IPS DF 6.9 (cell line): ENCODE measurements at regions not wholly inside any gene's neighbourhood (a gene's known extent, or its start where the extent isn't known, plus 50 kb on each side); places are given as distances from the start of the nearest gene placed in this dataset.
"Not testable (repeated sequence)": the region's sequence is repeated elsewhere in the genome, so short reads cannot be mapped to it uniquely, and the experiment has no call there.

Experiments used
- DNase-seq: peaks from one replicate; pipeline ENCODE4 v3.0.0-alpha.2; 2013; ENCODE audit warnings: low read depth, low spot score
- H3K27ac ChIP-seq: one replicate; pipeline ENCODE4 v1.5.1; 2013; ENCODE audit warnings: low read length, control low read depth
- H3K27me3 ChIP-seq: 2 replicates; pipeline ENCODE4 v1.6.1; 2013; ENCODE audit warnings: mild to moderate bottlenecking, low read length; ENCODE audit not compliant: control insufficient read depth, insufficient read depth
- H3K36me3 ChIP-seq: 2 replicates; pipeline ENCODE4 v1.6.1; 2013; ENCODE audit warnings: low read length; ENCODE audit not compliant: control insufficient read depth, insufficient read depth
- H3K4me1 ChIP-seq: 2 replicates; pipeline ENCODE4 v1.6.1; 2013; ENCODE audit warnings: low read length; ENCODE audit not compliant: control insufficient read depth, insufficient read depth
- H3K4me3 ChIP-seq: 2 replicates; pipeline ENCODE4 v1.5.1; 2013; ENCODE audit warnings: mild to moderate bottlenecking, low read length
- H3K9me3 ChIP-seq: 2 replicates; pipeline ENCODE4 v1.6.1; 2013; ENCODE audit warnings: low read length, inconsistent platforms; ENCODE audit not compliant: control insufficient read depth, insufficient read depth
- WGBS: extraction: QIAGEN DNeasy Blood & Tissue Kit; methylation state at CpG from one replicate; pipeline ENCODE4 v1.1.7; 2013; ENCODE audit warnings: mixed read lengths, missing lambda C conversion rate; ENCODE audit not compliant: insufficient read length, insufficient coverage; 5-methylcytosine and 5-hydroxymethylcytosine counted together

DNA sequence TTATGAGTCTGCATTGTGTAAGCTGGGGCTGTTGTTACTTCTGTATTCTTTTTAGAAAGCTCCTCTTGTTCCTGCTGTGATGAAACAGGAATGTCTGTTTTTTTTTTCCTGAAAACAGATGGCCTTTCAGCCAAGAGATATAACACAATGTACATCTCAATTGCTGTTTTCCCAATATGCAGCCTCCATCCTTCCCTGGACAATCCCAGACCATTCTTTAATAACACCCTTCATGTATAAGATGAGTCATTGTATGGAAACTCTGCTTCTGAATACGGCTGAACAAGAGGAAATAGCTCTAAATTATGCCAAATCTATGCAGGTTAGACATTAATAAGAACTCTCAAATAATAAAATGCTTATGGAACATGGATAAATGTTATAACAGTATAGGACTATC lies 60.2 kb upstream of the LRRC4C start:
- DNase-seq = no peak

DNA sequence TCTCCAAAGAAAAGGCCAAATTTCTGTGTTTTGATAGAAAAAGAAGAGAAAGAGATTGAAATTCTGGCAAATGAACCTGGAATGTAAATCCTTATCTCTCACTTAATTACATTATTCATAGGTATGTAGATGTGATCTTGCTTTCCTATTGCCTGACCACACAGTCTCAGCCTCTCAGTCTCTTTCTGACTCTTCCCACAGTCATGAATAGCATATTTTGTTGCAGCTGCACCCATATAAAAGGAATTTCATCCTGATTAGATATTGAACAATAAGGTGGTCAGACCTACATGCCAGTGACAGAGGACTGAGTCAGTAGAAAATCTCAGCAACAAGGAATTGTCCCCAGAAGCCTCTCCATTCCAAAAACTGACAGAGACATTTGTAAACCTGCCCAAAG lies 62.9 kb upstream of the LRRC4C start:
- Histone ChIP-seq H3K4me3 (no peak overlapping the region), H3K36me3 (no peaks in the 10 kb centered on the region), H3K27ac (no peak overlapping the region), H3K9me3 (no peaks in the 10 kb centered on the region), H3K4me1 (no peaks in the 10 kb centered on the region), H3K27me3 (no peaks in the 10 kb centered on the region)
- no peak for DNase-seq

More for the DNA sequence above, 60.2 kb upstream of the LRRC4C start:
- no CpG with 5 or more reads among the region's 1 CpG for WGBS
- Histone ChIP-seq H3K9me3 (no peaks in the 10 kb centered on the region), H3K27ac (no peak overlapping the region), H3K27me3 (no peaks in the 10 kb centered on the region), H3K4me3 (no peak overlapping the region), H3K4me1 (no peaks in the 10 kb centered on the region), H3K36me3 (no peaks in the 10 kb centered on the region)

DNA sequence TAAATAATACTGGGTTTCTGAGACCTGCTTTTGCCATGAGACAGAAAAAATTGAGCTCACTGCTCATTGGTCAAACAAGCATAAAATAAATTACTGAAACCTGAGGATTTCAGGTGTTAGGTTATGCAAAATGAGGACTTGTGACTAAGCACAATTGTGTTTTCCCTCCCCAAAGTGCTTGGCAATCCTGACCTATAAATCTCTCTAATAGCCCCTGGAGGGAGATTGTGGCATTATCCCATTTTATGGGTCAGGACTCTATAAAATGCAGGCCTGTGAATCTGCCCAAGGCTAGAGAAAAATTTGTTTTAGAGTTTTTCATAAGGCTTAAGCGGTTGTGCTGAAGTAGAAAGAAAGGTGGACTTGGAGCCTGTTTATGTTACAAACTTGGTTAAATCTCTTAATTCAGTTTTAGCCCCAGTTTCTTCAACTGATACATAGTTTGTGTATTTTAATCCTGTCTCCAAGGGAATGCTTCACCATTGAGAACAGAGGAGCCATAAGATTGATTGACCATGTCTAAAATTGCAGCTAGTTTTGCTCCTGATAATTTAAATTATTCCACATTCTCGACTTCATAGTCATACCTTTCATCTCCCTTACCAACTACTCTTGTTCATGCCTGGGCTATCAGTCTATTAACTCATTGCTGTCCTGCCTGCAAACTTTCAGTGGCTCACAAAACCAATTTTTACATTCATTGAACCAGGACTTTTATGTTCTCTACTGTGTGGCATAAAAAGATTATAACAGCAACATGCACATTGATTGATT lies 63.6 kb upstream of the LRRC4C start:
- Histone ChIP-seq H3K27me3 (no peaks in the 10 kb centered on the region), H3K36me3 (no peaks in the 10 kb centered on the region), H3K4me1 (no peaks in the 10 kb centered on the region), H3K4me3 (no peak overlapping the region), H3K9me3 (no peaks in the 10 kb centered on the region), H3K27ac (no peak overlapping the region)
- WGBS = no CpG with 5 or more reads among the region's 2 CpGs
- DNase-seq = no peak

DNA sequence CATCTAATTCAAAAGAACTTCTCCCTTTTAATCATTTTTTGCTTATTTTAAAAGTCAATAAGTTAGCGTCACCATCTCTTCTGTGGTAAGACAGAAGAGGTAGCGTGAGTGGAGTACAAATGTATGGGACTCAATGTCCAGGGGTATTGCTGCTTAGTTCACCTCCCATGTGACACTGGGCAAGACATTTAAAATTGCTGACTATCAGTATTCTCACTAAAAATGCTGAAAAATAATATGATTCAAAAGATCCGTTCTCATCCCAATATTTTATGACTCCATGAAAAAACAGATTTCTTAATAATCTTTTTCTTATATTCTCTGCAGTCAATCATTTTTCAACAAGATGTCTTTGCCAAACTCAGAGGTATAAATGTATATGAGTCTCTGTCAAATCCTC lies 68.1 kb upstream of the LRRC4C start:
- Histone ChIP-seq H3K4me1 (no peaks in the 10 kb centered on the region), H3K27me3 (no peaks in the 10 kb centered on the region), H3K36me3 (no peaks in the 10 kb centered on the region), H3K9me3 (no peaks in the 10 kb centered on the region), H3K4me3 (no peak overlapping the region), H3K27ac (no peak overlapping the region)
- no CpG with 5 or more reads among the region's 3 CpGs for WGBS
- DNase-seq = no peak

DNA sequence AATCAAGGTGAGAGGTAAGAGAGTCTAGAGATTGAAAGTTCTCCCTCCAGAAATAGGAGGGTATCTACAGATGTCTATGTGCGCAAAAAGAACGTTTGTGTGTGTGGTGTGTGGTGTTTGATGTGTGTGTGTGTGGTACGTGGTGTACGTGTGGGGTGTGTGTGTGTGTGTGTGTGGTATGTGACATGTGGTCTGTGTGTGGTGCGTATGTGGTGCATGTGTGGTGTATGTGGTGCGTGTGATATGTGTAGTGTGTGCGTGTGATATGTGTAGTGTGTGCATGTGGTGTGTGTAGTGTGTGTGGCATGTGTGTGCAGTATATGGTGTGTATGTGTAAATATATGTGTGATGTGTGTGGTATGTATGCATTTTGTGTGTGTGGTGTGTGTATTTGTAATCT lies 73.0 kb upstream of the LRRC4C start:
- 100% methylated on average over 7 of the region's 7 CpGs for WGBS
- no peaks in the 10 kb centered on the region for H3K36me3 ChIP-seq

DNA sequence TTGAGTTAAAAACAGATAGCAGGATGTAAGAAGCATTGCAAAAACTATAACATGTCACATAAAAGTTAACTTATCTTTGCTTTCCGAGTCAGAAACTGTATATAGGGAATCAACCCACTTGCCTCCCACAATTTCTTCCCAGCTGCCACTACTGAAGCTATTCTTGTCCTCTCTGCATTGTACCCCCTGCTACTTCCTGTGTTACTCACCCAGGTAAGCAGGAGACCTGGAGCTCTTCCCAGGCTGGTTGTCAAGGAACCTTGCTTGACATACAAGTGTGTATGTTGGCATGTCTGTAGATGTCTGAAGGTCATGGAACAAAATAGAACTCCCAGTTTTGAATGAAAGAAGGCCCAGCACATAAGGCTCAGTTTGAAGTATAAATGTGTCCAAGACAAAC lies 74.3 kb upstream of the LRRC4C start:
- WGBS = no CpG with 5 or more reads among the region's 1 CpG
- Histone ChIP-seq H3K36me3 (no peaks in the 10 kb centered on the region), H3K27ac (no peak overlapping the region), H3K4me1 (no peaks in the 10 kb centered on the region), H3K4me3 (no peak overlapping the region), H3K27me3 (no peaks in the 10 kb centered on the region), H3K9me3 (no peaks in the 10 kb centered on the region)
- DNase-seq = no peak

More for the DNA sequence above, 73.0 kb upstream of the LRRC4C start:
- no peak for DNase-seq
- Histone ChIP-seq H3K27ac (no peak overlapping the region), H3K4me3 (no peak overlapping the region), H3K27me3 (no peaks in the 10 kb centered on the region), H3K4me1 (no peaks in the 10 kb centered on the region), H3K9me3 (no peaks in the 10 kb centered on the region)

DNA sequence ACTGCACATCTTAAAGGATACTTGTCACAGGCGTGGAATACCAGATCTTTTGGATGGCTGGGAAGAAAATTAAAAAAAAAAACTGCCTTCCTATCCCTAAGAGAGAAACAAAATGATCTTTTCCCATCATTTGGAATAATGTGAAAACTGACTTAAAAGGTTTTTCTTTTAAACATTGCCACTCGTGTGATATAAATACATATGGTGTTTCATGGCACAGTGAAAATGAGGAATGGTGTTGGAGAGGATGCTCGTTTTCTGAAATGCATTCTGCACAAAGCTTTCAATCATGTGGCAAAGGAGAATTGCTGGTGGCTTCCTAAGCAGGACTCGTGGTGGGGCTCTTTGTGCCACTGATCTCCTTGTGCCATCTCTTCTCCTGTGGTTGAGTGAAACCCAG lies 74.9 kb upstream of the LRRC4C start:
- DNase-seq = no peak
- H3K9me3 ChIP-seq = no peaks in the 10 kb centered on the region
- H3K27ac ChIP-seq = no peak overlapping the region
- H3K4me3 ChIP-seq = no peak overlapping the region
- no peaks in the 10 kb centered on the region for H3K4me1 ChIP-seq
- H3K36me3 ChIP-seq = no peaks in the 10 kb centered on the region
- WGBS = no CpG with 5 or more reads among the region's 4 CpGs
- H3K27me3 ChIP-seq = no peaks in the 10 kb centered on the region

DNA sequence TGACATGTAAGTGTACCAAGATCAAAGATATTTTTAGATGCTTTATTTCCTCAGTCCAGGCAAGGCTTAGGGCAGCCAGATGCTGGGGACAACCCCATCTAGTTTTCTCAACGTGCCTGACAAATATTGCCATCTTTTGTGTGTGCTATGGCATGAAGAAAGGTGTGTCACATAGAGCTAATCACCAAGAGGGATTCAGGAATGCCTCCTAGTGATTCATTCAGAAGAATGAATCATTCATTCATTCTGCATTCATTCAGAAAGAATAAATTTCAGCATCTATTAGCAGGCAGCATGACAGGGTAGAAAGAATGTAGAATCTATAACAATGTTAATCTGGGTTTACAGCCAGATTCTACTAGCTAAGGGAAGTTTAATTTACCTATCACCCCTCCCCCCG lies 75.4 kb upstream of the LRRC4C start:
- H3K4me1 ChIP-seq = no peaks in the 10 kb centered on the region
- H3K27me3 ChIP-seq = no peaks in the 10 kb centered on the region
- H3K27ac ChIP-seq = no peak overlapping the region
- no peaks in the 10 kb centered on the region for H3K9me3 ChIP-seq
- H3K36me3 ChIP-seq = no peaks in the 10 kb centered on the region
- no CpG with 5 or more reads among the region's 2 CpGs for WGBS
- no peak overlapping the region for H3K4me3 ChIP-seq
- no peak for DNase-seq

DNA sequence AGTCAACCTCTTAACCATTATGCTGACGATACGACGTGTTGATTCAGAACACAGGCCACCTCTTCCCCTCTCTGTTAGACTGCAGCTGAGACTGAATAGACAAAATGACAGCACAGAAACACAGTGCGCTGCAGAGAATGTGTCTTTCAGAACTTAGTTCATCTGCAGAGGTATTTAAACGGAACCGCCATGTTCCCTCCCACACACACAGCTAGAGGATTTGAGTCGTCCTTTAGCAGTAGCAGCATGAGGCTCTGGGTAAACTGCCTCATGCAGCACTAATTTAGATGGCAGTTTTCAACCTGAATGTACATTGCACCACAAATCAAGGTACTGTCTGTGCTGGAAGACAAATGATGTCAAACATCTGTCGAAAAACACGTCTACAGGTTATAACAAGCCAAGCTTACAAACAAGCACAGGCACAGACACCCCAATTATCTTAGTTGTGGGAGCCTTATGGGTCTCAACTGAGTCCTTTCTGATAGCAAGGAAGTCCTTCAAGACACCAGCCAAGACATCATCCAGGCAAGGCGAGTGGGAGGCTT lies 76.6 kb upstream of the LRRC4C start:
- DNase-seq = no peak

DNA sequence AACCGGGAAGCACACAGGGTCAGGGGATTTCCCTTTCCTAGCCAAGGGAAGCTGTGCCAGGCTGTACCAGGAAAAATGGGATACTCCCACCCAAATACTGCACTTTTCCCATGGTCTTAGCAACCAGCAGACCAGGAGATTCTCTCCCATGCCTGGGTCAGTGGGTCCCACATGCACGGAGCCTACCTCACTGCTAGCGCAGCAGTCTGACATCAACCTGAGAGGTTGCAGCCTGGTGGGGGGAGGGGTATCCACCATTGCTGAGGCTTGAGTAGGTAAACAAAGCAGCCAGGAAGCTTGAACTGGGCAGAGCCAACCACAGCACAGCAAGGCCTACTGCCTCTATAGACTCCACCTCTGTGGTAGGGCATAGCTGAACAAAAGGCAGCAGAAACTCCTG lies 85.5 kb upstream of the LRRC4C start:
- H3K27ac ChIP-seq, H3K36me3 ChIP-seq, H3K27me3 ChIP-seq, H3K4me1 ChIP-seq, H3K9me3 ChIP-seq, DNase-seq, H3K4me3 ChIP-seq: not testable (repeated sequence)
- no CpG with 5 or more reads among the region's 3 CpGs for WGBS

More for the DNA sequence above, 76.6 kb upstream of the LRRC4C start:
- no peaks in the 10 kb centered on the region for H3K9me3 ChIP-seq
- no peaks in the 10 kb centered on the region for H3K36me3 ChIP-seq
- no peaks in the 10 kb centered on the region for H3K27me3 ChIP-seq
- no peak overlapping the region for H3K27ac ChIP-seq
- no peaks in the 10 kb centered on the region for H3K4me1 ChIP-seq
- no CpG with 5 or more reads among the region's 10 CpGs for WGBS
- no peak overlapping the region for H3K4me3 ChIP-seq

DNA sequence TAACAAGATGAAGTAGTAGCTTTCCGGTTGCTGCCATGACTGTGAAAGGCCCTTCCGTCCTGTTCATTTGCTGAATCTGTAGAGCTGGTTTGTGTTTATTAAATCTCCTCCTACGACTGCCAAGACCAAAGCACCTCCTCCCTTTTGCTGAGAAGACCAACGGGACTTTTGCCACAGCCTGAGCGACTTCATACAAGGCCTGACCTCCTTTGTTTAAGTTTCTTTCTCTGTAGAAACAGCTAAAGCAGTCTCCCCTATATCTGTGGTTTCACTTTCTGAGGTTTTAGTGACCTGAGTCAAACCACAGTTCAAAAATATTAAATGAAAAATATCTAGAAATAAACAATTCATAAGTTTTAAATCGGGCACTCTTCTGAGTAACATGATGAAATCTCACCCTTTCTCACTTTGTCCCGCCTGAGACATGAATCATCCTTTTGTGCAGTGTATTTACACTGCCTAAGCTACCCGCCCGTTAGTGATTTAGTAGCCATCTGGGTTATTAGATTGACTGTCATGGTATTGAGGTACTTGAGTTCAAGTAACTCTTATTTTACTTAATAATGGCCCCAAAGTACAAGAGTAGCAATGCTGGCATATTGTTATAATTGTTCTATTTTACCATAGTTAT lies 119.1 kb upstream of the LRRC4C start:
- Histone ChIP-seq H3K27me3 (no peaks in the 10 kb centered on the region), H3K4me1 (no peaks in the 10 kb centered on the region), H3K27ac (no peak overlapping the region), H3K4me3 (no peak overlapping the region), H3K36me3 (no peaks in the 10 kb centered on the region), H3K9me3 (no peaks in the 10 kb centered on the region)
- no peak for DNase-seq
- WGBS = no CpG with 5 or more reads among the region's 9 CpGs
